DMS53 treated with DMSO at 0.1 percent for 48 hours (cell line): ENCODE measurements at regions not wholly inside any gene's neighbourhood (a gene's known extent, or its start where the extent isn't known, plus 50 kb on each side); places are given as distances from the start of the nearest gene placed in this dataset.
A peak's percentile ranks its signal among the peaks of the same experiment; 100 is the strongest.
"Not testable (repeated sequence)": the region's sequence is repeated elsewhere in the genome, so short reads cannot be mapped to it uniquely, and the experiment has no call there.

ENCODE experiments used
- DNase-seq: peaks from one replicate; lab custom pipeline; 2025; ENCODE audit not compliant: unreplicated experiment; lab: John Stamatoyannopoulos, UW

GRCh38 chr12:45490232-45490881 lies 239.1 kb upstream of the ARID2 start:
- peak; percentile 38 for DNase-seq

GRCh38 chr12:45494279-45494678 lies 235.2 kb upstream of the ARID2 start:
- no peak for DNase-seq

- no peak for DNase-seq
These were observed 230.9 kb upstream of the ARID2 start for GRCh38 chr12:45498645-45499044.

GRCh38 chr12:45502481-45503128 lies 226.9 kb upstream of the ARID2 start:
- no peak for DNase-seq

- no peak for DNase-seq
These were observed 225.6 kb upstream of the ARID2 start for GRCh38 chr12:45503899-45504298.

GRCh38 chr12:45504316-45505010 lies 225.0 kb upstream of the ARID2 start:
- no peak for DNase-seq

GRCh38 chr12:45509187-45509586 lies 220.3 kb upstream of the ARID2 start:
- DNase-seq: no peak

- no peak for DNase-seq
These were observed 219.9 kb upstream of the ARID2 start for GRCh38 chr12:45509621-45510020.

- DNase-seq: no peak
These were observed 212.1 kb upstream of the ARID2 start for GRCh38 chr12:45517381-45517780.

- no peak for DNase-seq
These were observed 210.9 kb upstream of the ARID2 start for GRCh38 chr12:45518291-45519235.

GRCh38 chr12:45522227-45522626 lies 207.3 kb upstream of the ARID2 start:
- no peak for DNase-seq

GRCh38 chr12:45526823-45527222 lies 202.7 kb upstream of the ARID2 start:
- not testable (repeated sequence) for DNase-seq

GRCh38 chr12:45532113-45532512 lies 197.4 kb upstream of the ARID2 start:
- no peak for DNase-seq

GRCh38 chr12:45535610-45536180 lies 193.8 kb upstream of the ARID2 start:
- no peak for DNase-seq

- no peak for DNase-seq
These were observed 193.2 kb upstream of the ARID2 start for GRCh38 chr12:45536284-45536683.

GRCh38 chr12:45540661-45541341 lies 188.7 kb upstream of the ARID2 start:
- no peak for DNase-seq

GRCh38 chr12:45543887-45544286 lies 185.6 kb upstream of the ARID2 start:
- DNase-seq: peak; percentile 91

- no peak for DNase-seq
These were observed 183.0 kb upstream of the ARID2 start for GRCh38 chr12:45546545-45546944.

- no peak for DNase-seq
These were observed 182.4 kb upstream of the ARID2 start for GRCh38 chr12:45547132-45547531.

GRCh38 chr12:45547822-45548221 lies 181.7 kb upstream of the ARID2 start:
- no peak for DNase-seq
